Embryonic facial prominence (tissue), 1 donor: ENCODE measurements at regions not wholly inside any gene's neighbourhood (a gene's known extent, or its start where the extent isn't known, plus 50 kb on each side); places are given as distances from the start of the nearest gene placed in this dataset.
"Not testable (repeated sequence)": the region's sequence is repeated elsewhere in the genome, so short reads cannot be mapped to it uniquely, and the experiment has no call there.

Experiments used
- DNase-seq: peaks from one replicate; pipeline ENCODE4 v3.0.0-alpha.2; 2016; ENCODE audit errors: extremely low spot score

GRCh38 chr5:72651779-72652178, 144.6 kb upstream of the ZNF366 start:
- no peak for DNase-seq

- DNase-seq: no peak
Measured at GRCh38 chr5:72651109-72651508, 143.9 kb upstream of the ZNF366 start.

- no peak for DNase-seq
Measured at GRCh38 chr5:72649449-72649848, 142.2 kb upstream of the ZNF366 start.

GRCh38 chr5:72648480-72648879, 141.3 kb upstream of the ZNF366 start:
- no peak for DNase-seq

- DNase-seq: no peak
Measured at GRCh38 chr5:72647806-72648205, 140.6 kb upstream of the ZNF366 start.

- no peak for DNase-seq
Measured at GRCh38 chr5:72646246-72646866, 139.1 kb upstream of the ZNF366 start.

GRCh38 chr5:72645064-72645846, 138.0 kb upstream of the ZNF366 start:
- no peak for DNase-seq

GRCh38 chr5:72644296-72644695, 137.1 kb upstream of the ZNF366 start:
- no peak for DNase-seq

- no peak for DNase-seq
Measured at GRCh38 chr5:72641164-72641563, 134.0 kb upstream of the ZNF366 start.

- DNase-seq: no peak
Measured at GRCh38 chr5:72637058-72637457, 129.8 kb upstream of the ZNF366 start.

GRCh38 chr5:72636565-72636964, 129.4 kb upstream of the ZNF366 start:
- DNase-seq: not testable (repeated sequence)

- DNase-seq: no peak
Measured at GRCh38 chr5:72634444-72634843, 127.2 kb upstream of the ZNF366 start.

GRCh38 chr5:72633649-72634048, 126.4 kb upstream of the ZNF366 start:
- DNase-seq: no peak

- DNase-seq: no peak
Measured at GRCh38 chr5:72633041-72633445, 125.8 kb upstream of the ZNF366 start.

GRCh38 chr5:72630721-72631120, 123.5 kb upstream of the ZNF366 start:
- no peak for DNase-seq

GRCh38 chr5:72630081-72630480, 122.9 kb upstream of the ZNF366 start:
- no peak for DNase-seq

- DNase-seq: no peak
Measured at GRCh38 chr5:72628771-72629371, 121.7 kb upstream of the ZNF366 start.

- DNase-seq: no peak
Measured at GRCh38 chr5:72625332-72625731, 118.1 kb upstream of the ZNF366 start.

GRCh38 chr5:72624641-72625236, 117.5 kb upstream of the ZNF366 start:
- DNase-seq: no peak

GRCh38 chr5:72623936-72624335, 116.7 kb upstream of the ZNF366 start:
- DNase-seq: no peak

- no peak for DNase-seq
Measured at GRCh38 chr5:72623323-72623722, 116.1 kb upstream of the ZNF366 start.

GRCh38 chr5:72622170-72622760, 115.1 kb upstream of the ZNF366 start:
- no peak for DNase-seq
